AG09319 (cell line): ENCODE measurements at regions not wholly inside any gene's neighbourhood (a gene's known extent, or its start where the extent isn't known, plus 50 kb on each side); places are given as distances from the start of the nearest gene placed in this dataset.

Experiments
- DNase-seq: peaks from one replicate; pipeline ENCODE4 v3.0.0-alpha.2; 2010; ENCODE audit warnings: low read depth; ENCODE audit errors: extremely low read depth
- TF ChIP-seq, protein P1 (sequence below): IDR thresholded peaks from 2 replicates; pipeline ENCODE4 v1.5.1; 2011; ENCODE audit warnings: low read depth, mild to moderate bottlenecking, inconsistent platforms, low read length, moderate library complexity

- DNase-seq, result no peak
- TF ChIP-seq, protein P1, sequence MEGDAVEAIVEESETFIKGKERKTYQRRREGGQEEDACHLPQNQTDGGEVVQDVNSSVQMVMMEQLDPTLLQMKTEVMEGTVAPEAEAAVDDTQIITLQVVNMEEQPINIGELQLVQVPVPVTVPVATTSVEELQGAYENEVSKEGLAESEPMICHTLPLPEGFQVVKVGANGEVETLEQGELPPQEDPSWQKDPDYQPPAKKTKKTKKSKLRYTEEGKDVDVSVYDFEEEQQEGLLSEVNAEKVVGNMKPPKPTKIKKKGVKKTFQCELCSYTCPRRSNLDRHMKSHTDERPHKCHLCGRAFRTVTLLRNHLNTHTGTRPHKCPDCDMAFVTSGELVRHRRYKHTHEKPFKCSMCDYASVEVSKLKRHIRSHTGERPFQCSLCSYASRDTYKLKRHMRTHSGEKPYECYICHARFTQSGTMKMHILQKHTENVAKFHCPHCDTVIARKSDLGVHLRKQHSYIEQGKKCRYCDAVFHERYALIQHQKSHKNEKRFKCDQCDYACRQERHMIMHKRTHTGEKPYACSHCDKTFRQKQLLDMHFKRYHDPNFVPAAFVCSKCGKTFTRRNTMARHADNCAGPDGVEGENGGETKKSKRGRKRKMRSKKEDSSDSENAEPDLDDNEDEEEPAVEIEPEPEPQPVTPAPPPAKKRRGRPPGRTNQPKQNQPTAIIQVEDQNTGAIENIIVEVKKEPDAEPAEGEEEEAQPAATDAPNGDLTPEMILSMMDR, result no peak
Measured at GRCh38 chr6:156256161-156256560, 521.0 kb upstream of the ARID1B start.

DNA sequence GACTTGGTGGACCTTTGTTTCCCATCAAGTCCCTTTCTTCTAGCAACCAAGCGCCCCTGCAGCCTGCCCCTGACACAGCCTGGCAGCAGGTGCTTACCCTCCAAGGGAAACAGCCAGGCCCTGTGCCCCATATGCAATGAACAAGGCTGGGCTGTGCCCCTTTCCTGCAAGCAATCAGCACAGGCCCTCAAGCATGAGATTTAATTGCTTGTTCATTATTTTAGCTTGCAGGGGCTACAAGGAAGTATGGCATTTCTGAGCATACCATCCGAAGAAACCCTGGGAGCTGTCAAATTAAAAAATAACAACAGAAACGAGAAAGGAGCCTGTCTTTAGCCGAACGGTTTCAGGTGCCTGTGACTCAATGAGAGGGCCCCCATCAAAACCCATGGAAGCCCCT lies 522.9 kb upstream of the ARID1B start:
- no peak for DNase-seq
- TF ChIP-seq, protein P1, result no peak

DNA sequence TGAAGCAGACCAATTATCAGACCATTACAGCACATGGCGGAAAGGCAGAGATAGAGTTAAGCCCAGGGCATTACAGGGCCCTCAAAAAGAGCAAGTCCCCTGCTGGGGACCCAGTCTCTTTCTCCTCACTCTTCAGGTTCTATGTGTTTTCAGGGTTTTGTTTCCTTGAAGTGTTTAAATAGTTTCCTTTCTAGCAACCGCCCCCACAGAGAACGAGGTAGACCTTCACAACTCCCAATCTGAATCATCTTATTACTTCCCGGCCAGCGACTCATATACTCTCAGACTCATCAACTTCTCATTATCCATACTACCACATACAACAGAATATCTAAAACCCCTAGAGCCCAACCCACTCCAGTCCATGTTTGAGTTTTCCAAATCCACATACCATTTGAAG lies 526.6 kb upstream of the ARID1B start:
- TF ChIP-seq, protein P1, result no peak
- DNase-seq, result no peak

GRCh38 chr6:156242206-156242605 lies 535.0 kb upstream of the ARID1B start:
- no peak for DNase-seq
- TF ChIP-seq, protein P1, result no peak

DNA sequence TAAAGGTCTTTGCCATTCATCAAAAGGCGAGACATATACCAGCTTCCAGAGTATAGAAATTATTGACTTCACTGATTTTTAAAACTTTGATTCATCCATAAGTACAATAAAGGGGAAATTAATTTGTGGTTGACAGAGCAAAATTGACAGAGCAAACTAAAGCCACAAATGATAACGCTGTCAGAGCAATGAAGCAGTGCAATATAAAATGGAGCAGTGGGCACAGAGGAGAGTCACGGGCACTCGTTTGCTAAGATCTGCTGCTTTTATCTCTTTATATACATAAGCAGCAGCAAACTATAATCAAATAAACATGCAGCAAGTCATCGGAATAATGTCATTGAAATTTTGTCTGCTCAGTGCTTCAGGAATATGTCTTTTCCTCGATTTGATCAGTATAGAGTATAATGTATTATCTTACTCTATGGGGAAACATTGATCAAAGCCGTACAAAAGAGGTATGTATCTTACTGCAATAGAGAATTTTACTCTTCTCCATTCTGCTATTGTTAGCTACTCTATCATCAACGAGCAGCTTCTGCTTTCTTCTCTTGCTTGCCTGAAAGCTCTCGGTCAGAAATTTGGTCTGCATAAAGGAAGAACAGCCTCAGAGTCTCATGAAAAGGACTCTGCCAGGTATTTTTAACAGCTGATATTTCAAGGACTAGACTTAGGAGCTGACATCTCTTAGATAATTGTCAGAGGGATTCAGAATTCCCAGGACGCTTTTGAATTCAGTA lies 546.0 kb upstream of the ARID1B start:
- TF ChIP-seq, protein P1, result no peak
- no peak for DNase-seq

DNA sequence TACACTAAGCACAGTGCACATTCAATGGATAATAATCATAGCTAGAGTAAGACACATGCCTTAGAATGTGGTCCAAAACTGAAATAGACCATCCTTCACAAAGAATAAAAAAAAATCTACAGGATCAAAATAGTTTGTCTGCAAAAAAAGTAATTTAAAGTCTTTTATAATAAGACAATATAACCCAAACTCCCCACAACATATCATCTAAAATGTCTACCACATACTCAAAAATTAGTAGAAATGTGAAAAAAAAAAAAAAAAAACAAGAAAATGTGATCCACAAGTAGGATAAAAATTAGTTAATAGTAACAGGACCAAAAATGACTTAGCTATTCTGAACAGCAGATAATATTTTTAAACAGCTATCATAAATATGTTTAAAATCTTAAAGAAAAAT lies 557.2 kb upstream of the ARID1B start:
- TF ChIP-seq, protein P1, result no peak
- DNase-seq, result no peak

DNA sequence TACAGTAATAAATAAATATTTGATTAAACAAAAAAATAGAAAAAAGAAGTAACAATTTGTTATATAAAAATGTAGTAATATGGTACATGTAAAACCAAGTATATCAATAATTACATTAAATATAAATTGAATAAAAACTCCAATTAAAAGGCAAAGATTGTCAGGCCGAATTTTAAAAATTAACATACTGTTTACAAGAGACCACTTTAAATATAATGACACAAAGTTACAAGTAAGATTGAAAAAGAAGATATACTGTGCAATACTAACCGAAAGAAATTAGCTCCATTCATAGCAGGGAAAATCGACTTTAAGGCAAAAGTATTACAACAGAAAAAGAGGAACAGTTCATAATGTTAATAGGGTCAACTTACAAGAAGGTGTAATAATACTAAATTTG lies 571.5 kb upstream of the ARID1B start:
- DNase-seq, result no peak
- TF ChIP-seq, protein P1, result no peak
